Left hindlimb (tissue), 1 donor: ENCODE measurements at regions not wholly inside any gene's neighbourhood (a gene's known extent, or its start where the extent isn't known, plus 50 kb on each side); places are given as distances from the start of the nearest gene placed in this dataset.

Experiments used
- DNase-seq: peaks from one replicate; pipeline ENCODE4 v3.0.0-alpha.2; 2018

- no peak for DNase-seq
These were observed 330.5 kb upstream of the ADGRL2 start for GRCh38 chr1:81470275-81470674.

- DNase-seq = no peak
These were observed 333.4 kb upstream of the ADGRL2 start for GRCh38 chr1:81467383-81467782.

- no peak for DNase-seq
These were observed 333.8 kb upstream of the ADGRL2 start for GRCh38 chr1:81466961-81467360.

- no peak for DNase-seq
These were observed 336.5 kb upstream of the ADGRL2 start for GRCh38 chr1:81463936-81464837.

GRCh38 chr1:81459043-81459442 lies 341.7 kb upstream of the ADGRL2 start:
- DNase-seq = no peak

- DNase-seq = no peak
These were observed 342.5 kb upstream of the ADGRL2 start for GRCh38 chr1:81458186-81458585.

- no peak for DNase-seq
These were observed 345.3 kb upstream of the ADGRL2 start for GRCh38 chr1:81455481-81455880.

- DNase-seq = no peak
These were observed 346.8 kb upstream of the ADGRL2 start for GRCh38 chr1:81453971-81454370.

GRCh38 chr1:81453367-81453703 lies 347.4 kb upstream of the ADGRL2 start:
- no peak for DNase-seq

- DNase-seq = no peak
These were observed 347.9 kb upstream of the ADGRL2 start for GRCh38 chr1:81452693-81453366.

- DNase-seq = no peak
These were observed 350.9 kb upstream of the ADGRL2 start for GRCh38 chr1:81449786-81450185.

- DNase-seq = peak; percentile 30
These were observed 354.6 kb upstream of the ADGRL2 start for GRCh38 chr1:81446000-81446669.

- DNase-seq = no peak
These were observed 357.4 kb upstream of the ADGRL2 start for GRCh38 chr1:81443288-81443687.

- no peak for DNase-seq
These were observed 361.5 kb upstream of the ADGRL2 start for GRCh38 chr1:81439046-81439823.

- no peak for DNase-seq
These were observed 363.1 kb upstream of the ADGRL2 start for GRCh38 chr1:81437649-81438048.

GRCh38 chr1:81437213-81437612 lies 363.5 kb upstream of the ADGRL2 start:
- no peak for DNase-seq

GRCh38 chr1:81435175-81435574 lies 365.6 kb upstream of the ADGRL2 start:
- DNase-seq = no peak

GRCh38 chr1:81433676-81434075 lies 367.1 kb upstream of the ADGRL2 start:
- no peak for DNase-seq

- no peak for DNase-seq
These were observed 368.1 kb upstream of the ADGRL2 start for GRCh38 chr1:81432654-81433109.

GRCh38 chr1:81432059-81432458 lies 368.7 kb upstream of the ADGRL2 start:
- no peak for DNase-seq

GRCh38 chr1:81431624-81432000 lies 369.1 kb upstream of the ADGRL2 start:
- no peak for DNase-seq

- DNase-seq = no peak
These were observed 369.6 kb upstream of the ADGRL2 start for GRCh38 chr1:81430955-81431623.
